ENCODE measurements at regions not wholly inside any gene's neighbourhood (a gene's known extent, or its start where the extent isn't known, plus 50 kb on each side); places are given as distances from the start of the nearest gene placed in this dataset.

- TF ChIP-seq POLR2A (IDR thresholded peaks at IDR 0.05), result no peak
- TF ChIP-seq, protein P1, sequence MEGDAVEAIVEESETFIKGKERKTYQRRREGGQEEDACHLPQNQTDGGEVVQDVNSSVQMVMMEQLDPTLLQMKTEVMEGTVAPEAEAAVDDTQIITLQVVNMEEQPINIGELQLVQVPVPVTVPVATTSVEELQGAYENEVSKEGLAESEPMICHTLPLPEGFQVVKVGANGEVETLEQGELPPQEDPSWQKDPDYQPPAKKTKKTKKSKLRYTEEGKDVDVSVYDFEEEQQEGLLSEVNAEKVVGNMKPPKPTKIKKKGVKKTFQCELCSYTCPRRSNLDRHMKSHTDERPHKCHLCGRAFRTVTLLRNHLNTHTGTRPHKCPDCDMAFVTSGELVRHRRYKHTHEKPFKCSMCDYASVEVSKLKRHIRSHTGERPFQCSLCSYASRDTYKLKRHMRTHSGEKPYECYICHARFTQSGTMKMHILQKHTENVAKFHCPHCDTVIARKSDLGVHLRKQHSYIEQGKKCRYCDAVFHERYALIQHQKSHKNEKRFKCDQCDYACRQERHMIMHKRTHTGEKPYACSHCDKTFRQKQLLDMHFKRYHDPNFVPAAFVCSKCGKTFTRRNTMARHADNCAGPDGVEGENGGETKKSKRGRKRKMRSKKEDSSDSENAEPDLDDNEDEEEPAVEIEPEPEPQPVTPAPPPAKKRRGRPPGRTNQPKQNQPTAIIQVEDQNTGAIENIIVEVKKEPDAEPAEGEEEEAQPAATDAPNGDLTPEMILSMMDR (IDR thresholded peaks at IDR 0.05), result no peak
- 76 to 82% methylated on average over 4 of the region's 4 CpGs for WGBS, 2 donors
- intact Hi-C loops (cut with DNase I; ENCODE audit: low total_unique reads), result no loop called here
- DNase-seq (ENCODE audit: low spot score in 2 of 2), result no peak
- H3K4me3 ChIP-seq (ENCODE audit: low read depth, poor library complexity, severe bottlenecking), result no peak overlapping the region
These were observed 741.4 kb upstream of the VSTM2A start for GRCh38 chr7:53800746-53801145.

DNA sequence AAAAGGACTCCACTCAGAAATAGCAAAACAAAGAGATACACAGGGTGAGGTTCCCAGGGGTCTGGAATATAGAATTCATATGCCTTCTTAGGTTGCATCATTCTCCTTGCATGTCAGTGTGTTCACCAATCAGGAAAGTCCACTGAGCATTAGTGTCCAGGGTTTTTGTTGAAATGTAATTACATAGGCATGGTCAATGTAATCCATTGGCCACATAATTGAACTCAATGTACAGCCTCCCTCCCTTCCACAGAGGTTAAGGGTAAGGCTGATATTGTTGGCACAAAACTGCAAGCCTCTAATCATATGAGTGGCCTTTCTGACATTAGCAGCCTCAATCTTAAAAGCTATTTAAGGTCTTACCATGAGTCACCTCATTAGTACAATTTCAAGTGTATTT, 736.1 kb upstream of the VSTM2A start:
- no peak overlapping the region for H3K4me3 ChIP-seq (ENCODE audit: low read depth, poor library complexity, severe bottlenecking)
- DNase-seq (ENCODE audit: low spot score in 2 of 2), result no peak
- TF ChIP-seq, protein P1 (IDR thresholded peaks at IDR 0.05), result no peak
- TF ChIP-seq POLR2A (IDR thresholded peaks at IDR 0.05), result no peak
- intact Hi-C loops (cut with DNase I; ENCODE audit: low total_unique reads), result no loop called here

DNA sequence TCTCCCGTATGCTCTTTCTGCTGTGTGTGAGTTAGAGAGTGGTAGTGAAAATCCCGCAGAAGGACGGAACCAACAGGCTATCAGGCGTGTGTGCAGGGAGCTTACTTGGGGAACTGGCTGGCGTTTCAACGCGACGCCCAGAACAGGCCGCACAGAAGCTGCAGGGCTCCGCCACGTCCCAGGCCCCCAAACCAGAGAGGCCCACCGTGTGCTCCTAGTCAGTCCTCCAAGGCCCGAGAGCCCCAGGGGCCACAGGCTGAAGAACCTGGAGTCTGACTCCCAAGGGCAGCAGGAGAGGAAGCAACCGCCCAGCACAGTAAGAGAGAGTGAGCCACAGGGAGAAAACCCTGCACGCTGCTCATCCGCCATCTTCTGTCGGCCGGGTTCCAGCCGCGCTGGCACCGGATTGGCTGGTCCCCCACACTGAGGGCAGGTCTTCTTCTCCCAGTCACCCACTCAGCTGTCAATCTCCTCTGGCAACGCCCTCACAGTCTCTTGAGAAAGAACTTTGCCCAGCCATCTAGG, 730.6 kb upstream of the VSTM2A start:
- no peak for DNase-seq (ENCODE audit: low spot score in 2 of 2)
- H3K4me3 ChIP-seq (ENCODE audit: low read depth, poor library complexity, severe bottlenecking), result no peak overlapping the region
- 81 to 88% methylated on average over 20 to 22 of the region's 22 CpGs for WGBS, 2 donors
- intact Hi-C loops (cut with DNase I; ENCODE audit: low total_unique reads), result no loop called here
- TF ChIP-seq POLR2A (IDR thresholded peaks at IDR 0.05), result no peak
- TF ChIP-seq, protein P1 (IDR thresholded peaks at IDR 0.05), result no peak

DNA sequence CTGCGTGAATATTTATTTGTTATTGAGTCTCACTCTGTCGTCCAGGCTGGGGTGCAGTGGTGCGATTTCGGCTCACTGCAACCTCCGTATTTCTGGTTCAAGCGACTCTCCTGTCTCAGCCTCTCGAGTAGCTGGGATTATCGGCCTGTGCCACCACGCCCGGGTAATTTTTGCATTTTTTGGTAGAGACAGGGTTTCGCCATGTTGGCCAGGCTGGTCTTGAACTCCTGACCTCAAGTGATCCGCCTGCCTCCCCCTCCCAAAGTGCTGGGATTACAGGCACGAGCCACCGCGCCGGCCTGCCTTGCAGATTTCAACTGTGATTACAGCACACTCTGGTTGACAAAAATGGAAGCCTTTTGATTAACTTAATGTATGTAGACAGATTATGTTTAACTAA, 730.0 kb upstream of the VSTM2A start:
- no peak for DNase-seq (ENCODE audit: low spot score in 2 of 2)
- intact Hi-C loops (cut with DNase I; ENCODE audit: low total_unique reads), result no loop called here
- H3K4me3 ChIP-seq (ENCODE audit: low read depth, poor library complexity, severe bottlenecking), result no peak overlapping the region
- TF ChIP-seq POLR2A (IDR thresholded peaks at IDR 0.05), result no peak
- TF ChIP-seq, protein P1 (IDR thresholded peaks at IDR 0.05), result no peak
- 92 to 94% methylated on average over 16 of the region's 16 CpGs for WGBS, 2 donors

DNA sequence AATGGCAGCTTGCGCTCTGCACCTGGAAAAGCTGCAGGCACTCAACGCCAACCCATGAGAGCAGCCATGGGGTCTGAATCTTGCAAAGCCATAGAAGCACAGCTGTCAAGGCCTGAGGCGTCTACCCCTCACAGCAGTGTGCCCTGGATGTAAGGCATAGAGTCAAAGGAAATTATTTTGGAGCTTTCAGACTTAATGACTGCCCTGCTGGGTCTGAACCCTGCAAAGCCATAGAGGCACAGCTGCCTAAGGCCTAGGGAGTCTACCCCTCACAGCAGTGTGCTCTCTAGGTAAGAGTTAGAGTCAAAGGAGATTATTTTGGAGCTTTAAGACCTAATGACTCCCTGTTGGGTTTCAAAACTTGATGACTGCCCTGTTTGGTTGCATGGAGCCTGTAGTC, 706.9 kb upstream of the VSTM2A start:
- 63 to 88% methylated on average over 3 of the region's 3 CpGs for WGBS, 2 donors
- intact Hi-C loops (cut with DNase I; ENCODE audit: low total_unique reads), result no loop called here
- no peak overlapping the region for H3K4me3 ChIP-seq (ENCODE audit: low read depth, poor library complexity, severe bottlenecking)
- no peak for DNase-seq (ENCODE audit: low spot score in 2 of 2)
- TF ChIP-seq, protein P1 (IDR thresholded peaks at IDR 0.05), result no peak
- no peak for TF ChIP-seq POLR2A (IDR thresholded peaks at IDR 0.05)

GRCh38 chr7:53877688-53878087, 664.5 kb upstream of the VSTM2A start:
- no peak for TF ChIP-seq POLR2A (IDR thresholded peaks at IDR 0.05)
- TF ChIP-seq, protein P1 (IDR thresholded peaks at IDR 0.05), result no peak
- DNase-seq (ENCODE audit: low spot score in 2 of 2), result no peak
- H3K4me3 ChIP-seq (ENCODE audit: low read depth, poor library complexity, severe bottlenecking), result no peak overlapping the region
- WGBS, 2 donors, result 14 to 45% methylated on average over 2 of the region's 2 CpGs
- intact Hi-C loops (cut with DNase I; ENCODE audit: low total_unique reads), result no loop called here
